Suprapubic skin (tissue), 3 donors: ENCODE measurements at regions not wholly inside any gene's neighbourhood (a gene's known extent, or its start where the extent isn't known, plus 50 kb on each side); places are given as distances from the start of the nearest gene placed in this dataset.

Experiments used
- POLR2A ChIP-seq, 2 donors: fragments of 450-650 bp; IDR thresholded peaks; one replicate each; pipeline ENCODE4 v1.6.1; 2017; ENCODE audit warnings: antibody characterized with exemption in 2 of 2, mild to moderate bottlenecking in 2 of 2, moderate library complexity in 2 of 2
- TF ChIP-seq, protein P1 (sequence below), 2 donors: fragments of 200-600 bp in 1 of 2; fragments of 450-650 bp in 1 of 2; sonication (generic) in 1 of 2; IDR thresholded peaks; one replicate each; pipeline ENCODE4 v1.5.1; 2016 to 2019; ENCODE audit warnings: antibody characterized with exemption in 2 of 2, mild to moderate bottlenecking in 1 of 2, moderate library complexity in 1 of 2

DNA sequence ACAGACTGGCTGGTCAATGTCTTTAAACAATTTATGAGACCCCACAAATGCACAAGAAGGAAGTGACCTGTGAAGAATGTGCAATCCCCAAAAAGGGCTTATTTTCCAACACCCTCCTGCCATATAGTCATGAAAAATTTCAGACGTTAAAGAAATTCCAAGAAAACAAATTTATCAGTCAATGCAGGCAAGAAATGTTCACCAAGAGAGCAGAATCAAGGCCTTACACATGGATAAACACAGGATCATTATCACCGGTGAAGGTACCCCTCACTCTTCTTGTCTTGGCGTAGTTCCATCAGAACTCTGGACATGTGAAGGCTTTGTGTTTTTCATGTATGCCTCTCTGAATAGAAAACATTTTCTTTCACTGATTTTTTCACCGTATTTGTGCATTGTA is 186.7 kb upstream of the GALNTL6 start:
- TF ChIP-seq, protein P1, sequence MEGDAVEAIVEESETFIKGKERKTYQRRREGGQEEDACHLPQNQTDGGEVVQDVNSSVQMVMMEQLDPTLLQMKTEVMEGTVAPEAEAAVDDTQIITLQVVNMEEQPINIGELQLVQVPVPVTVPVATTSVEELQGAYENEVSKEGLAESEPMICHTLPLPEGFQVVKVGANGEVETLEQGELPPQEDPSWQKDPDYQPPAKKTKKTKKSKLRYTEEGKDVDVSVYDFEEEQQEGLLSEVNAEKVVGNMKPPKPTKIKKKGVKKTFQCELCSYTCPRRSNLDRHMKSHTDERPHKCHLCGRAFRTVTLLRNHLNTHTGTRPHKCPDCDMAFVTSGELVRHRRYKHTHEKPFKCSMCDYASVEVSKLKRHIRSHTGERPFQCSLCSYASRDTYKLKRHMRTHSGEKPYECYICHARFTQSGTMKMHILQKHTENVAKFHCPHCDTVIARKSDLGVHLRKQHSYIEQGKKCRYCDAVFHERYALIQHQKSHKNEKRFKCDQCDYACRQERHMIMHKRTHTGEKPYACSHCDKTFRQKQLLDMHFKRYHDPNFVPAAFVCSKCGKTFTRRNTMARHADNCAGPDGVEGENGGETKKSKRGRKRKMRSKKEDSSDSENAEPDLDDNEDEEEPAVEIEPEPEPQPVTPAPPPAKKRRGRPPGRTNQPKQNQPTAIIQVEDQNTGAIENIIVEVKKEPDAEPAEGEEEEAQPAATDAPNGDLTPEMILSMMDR (IDR thresholded peaks at IDR 0.05): no peak
- TF ChIP-seq POLR2A (IDR thresholded peaks at IDR 0.05): no peak
